Transverse colon (tissue), 4 donors: ENCODE measurements at regions not wholly inside any gene's neighbourhood (a gene's known extent, or its start where the extent isn't known, plus 50 kb on each side); places are given as distances from the start of the nearest gene placed in this dataset.

Experiments used
- POLR2A ChIP-seq: fragments of 450-650 bp; IDR thresholded peaks from one replicate; pipeline ENCODE4 v1.6.1; 2016; ENCODE audit warnings: antibody characterized with exemption, mild to moderate bottlenecking, moderate library complexity
- POLR2AphosphoS5 ChIP-seq, 3 donors: sonication (generic); formaldehyde crosslinking; IDR thresholded peaks; one replicate each; pipeline ENCODE4 v1.6.1; 2016; ENCODE audit warnings: antibody characterized with exemption in 3 of 3
- TF ChIP-seq, protein P1 (sequence below), 5 experiments: fragments of 200-600 bp in 3 of 5; fragments of 450-650 bp in 2 of 5; sonication (generic) in 3 of 5; IDR thresholded peaks; 1 replicate in 2 of 5; 2 replicates in 3 of 5; pipeline ENCODE4 v1.5.1; 2016 to 2017; ENCODE audit warnings: antibody characterized with exemption in 5 of 5, inconsistent platforms in 3 of 5, mild to moderate bottlenecking in 2 of 5, moderate library complexity in 1 of 5

- TF ChIP-seq, protein P1, sequence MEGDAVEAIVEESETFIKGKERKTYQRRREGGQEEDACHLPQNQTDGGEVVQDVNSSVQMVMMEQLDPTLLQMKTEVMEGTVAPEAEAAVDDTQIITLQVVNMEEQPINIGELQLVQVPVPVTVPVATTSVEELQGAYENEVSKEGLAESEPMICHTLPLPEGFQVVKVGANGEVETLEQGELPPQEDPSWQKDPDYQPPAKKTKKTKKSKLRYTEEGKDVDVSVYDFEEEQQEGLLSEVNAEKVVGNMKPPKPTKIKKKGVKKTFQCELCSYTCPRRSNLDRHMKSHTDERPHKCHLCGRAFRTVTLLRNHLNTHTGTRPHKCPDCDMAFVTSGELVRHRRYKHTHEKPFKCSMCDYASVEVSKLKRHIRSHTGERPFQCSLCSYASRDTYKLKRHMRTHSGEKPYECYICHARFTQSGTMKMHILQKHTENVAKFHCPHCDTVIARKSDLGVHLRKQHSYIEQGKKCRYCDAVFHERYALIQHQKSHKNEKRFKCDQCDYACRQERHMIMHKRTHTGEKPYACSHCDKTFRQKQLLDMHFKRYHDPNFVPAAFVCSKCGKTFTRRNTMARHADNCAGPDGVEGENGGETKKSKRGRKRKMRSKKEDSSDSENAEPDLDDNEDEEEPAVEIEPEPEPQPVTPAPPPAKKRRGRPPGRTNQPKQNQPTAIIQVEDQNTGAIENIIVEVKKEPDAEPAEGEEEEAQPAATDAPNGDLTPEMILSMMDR (IDR thresholded peaks at IDR 0.05), result no peak
- TF ChIP-seq POLR2A, result no peak
- TF ChIP-seq POLR2AphosphoS5 (IDR thresholded peaks at IDR 0.05), result no peak
Measured at GRCh38 chr13:73677048-73677601, 457.1 kb downstream of the KLF12 start.
